Subcutaneous abdominal adipose tissue (tissue), 5 donors: ENCODE measurements at regions not wholly inside any gene's neighbourhood (a gene's known extent, or its start where the extent isn't known, plus 50 kb on each side); places are given as distances from the start of the nearest gene placed in this dataset.

Experiments
- H3K27ac ChIP-seq: one replicate; pipeline ENCODE4 v1.7.0; 2013; ENCODE audit warnings: low read depth, mild to moderate bottlenecking, inconsistent platforms, low read length, moderate library complexity
- H3K27me3 ChIP-seq, 5 donors: one replicate each; pipeline ENCODE4 v1.7.0; 2013; ENCODE audit warnings: low read length in 5 of 5, inconsistent platforms in 1 of 5; ENCODE audit not compliant: control insufficient read depth in 5 of 5, insufficient read depth in 4 of 5
- H3K36me3 ChIP-seq, 5 donors: one replicate each; pipeline ENCODE4 v1.7.0; 2013; ENCODE audit warnings: low read length in 5 of 5; ENCODE audit not compliant: control insufficient read depth in 5 of 5, insufficient read depth in 5 of 5
- H3K4me1 ChIP-seq, 5 donors: one replicate each; pipeline ENCODE4 v1.7.0; 2013; ENCODE audit warnings: low read length in 5 of 5, mild to moderate bottlenecking in 3 of 5, moderate library complexity in 1 of 5; ENCODE audit not compliant: control insufficient read depth in 5 of 5, insufficient read depth in 5 of 5
- H3K4me3 ChIP-seq, 5 donors: one replicate each; pipeline ENCODE4 v1.7.0; 2013; ENCODE audit warnings: low read length in 5 of 5, low read depth in 1 of 5
- H3K9ac ChIP-seq, 5 donors: one replicate each; pipeline ENCODE4 v1.7.0; 2013; ENCODE audit warnings: low read length in 5 of 5, mild to moderate bottlenecking in 4 of 5, moderate library complexity in 3 of 5
- H3K9me3 ChIP-seq, 5 donors: one replicate each; pipeline ENCODE4 v1.7.0; 2013; ENCODE audit warnings: low read length in 5 of 5; ENCODE audit not compliant: control insufficient read depth in 5 of 5
- donor health status: healthy.
- donor health status: healthy.
- donor health status: healthy.
- donor health status: healthy.
- donor health status: healthy.

GRCh38 chr16:66277311-66278070 lies 89.0 kb upstream of the CDH5 start:
- Histone ChIP-seq H3K9me3 (peaks cover 0 to 3% (median 0%) of the 10 kb centered on the region in 5 donors), H3K27me3 (peaks cover 0 to 8% (median 0%) of the 10 kb centered on the region in 5 donors), H3K27ac (no peak overlapping the region), H3K36me3 (no peaks in the 10 kb centered on the region), H3K9ac (no peak overlapping the region), H3K4me3 (no peak overlapping the region), H3K4me1 (peaks cover 0 to 4% (median 0%) of the 10 kb centered on the region in 5 donors)

GRCh38 chr16:66275775-66276428 lies 90.6 kb upstream of the CDH5 start:
- Histone ChIP-seq H3K27me3 (peaks cover 0 to 12% (median 2%) of the 10 kb centered on the region in 5 donors), H3K9me3 (peaks cover 0 to 3% (median 0%) of the 10 kb centered on the region in 5 donors), H3K27ac (no peak overlapping the region), H3K4me1 (peaks cover 0 to 4% (median 0%) of the 10 kb centered on the region in 5 donors), H3K9ac (no peak overlapping the region), H3K36me3 (no peaks in the 10 kb centered on the region), H3K4me3 (no peak overlapping the region)

DNA sequence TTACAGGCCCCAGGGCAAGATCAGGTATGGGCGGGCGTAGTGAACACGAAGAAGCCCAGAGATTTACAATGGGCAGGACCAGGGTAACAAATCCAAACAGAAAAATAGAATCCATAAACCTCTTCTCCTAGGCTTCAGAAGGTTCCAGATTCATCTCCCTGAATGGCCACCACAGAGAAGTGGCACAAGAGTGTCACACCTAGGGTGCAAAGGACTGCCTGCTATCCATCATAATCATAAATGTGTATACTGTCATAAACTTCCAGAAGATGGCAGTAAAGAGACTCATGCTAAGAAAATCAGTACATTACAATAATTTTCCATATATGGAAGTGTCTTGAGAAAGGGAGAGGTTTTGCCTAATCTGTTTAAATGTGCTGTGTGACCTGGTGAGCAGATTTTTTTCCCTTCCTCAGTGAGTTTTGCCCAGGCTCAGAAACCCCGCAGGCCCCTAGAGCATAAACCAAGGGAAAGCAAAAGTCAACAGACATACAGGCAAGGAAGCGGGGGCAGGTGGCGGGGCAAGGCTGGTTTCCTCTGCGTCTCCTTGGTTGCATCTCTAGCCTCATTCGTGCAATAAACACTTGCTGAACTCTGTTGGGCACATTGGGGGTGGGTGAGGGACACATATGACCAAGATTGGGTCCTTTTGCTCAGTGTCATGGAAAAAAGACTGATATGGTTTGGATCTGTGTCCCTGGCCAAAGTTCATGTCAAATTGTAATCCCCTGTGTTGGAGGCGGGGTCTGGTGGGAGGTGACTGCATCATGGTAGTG lies 92.0 kb upstream of the CDH5 start:
- H3K4me3 ChIP-seq = no peak overlapping the region
- no peaks in the 10 kb centered on the region for H3K36me3 ChIP-seq
- no peak overlapping the region for H3K9ac ChIP-seq
- H3K4me1 ChIP-seq = peaks cover 0 to 11% (median 7%) of the 10 kb centered on the region in 5 donors
- peaks cover 0 to 2% (median 0%) of the 10 kb centered on the region in 5 donors for H3K9me3 ChIP-seq
- H3K27ac ChIP-seq = no peak overlapping the region
- peaks cover 0 to 15% (median 6%) of the 10 kb centered on the region in 5 donors for H3K27me3 ChIP-seq

DNA sequence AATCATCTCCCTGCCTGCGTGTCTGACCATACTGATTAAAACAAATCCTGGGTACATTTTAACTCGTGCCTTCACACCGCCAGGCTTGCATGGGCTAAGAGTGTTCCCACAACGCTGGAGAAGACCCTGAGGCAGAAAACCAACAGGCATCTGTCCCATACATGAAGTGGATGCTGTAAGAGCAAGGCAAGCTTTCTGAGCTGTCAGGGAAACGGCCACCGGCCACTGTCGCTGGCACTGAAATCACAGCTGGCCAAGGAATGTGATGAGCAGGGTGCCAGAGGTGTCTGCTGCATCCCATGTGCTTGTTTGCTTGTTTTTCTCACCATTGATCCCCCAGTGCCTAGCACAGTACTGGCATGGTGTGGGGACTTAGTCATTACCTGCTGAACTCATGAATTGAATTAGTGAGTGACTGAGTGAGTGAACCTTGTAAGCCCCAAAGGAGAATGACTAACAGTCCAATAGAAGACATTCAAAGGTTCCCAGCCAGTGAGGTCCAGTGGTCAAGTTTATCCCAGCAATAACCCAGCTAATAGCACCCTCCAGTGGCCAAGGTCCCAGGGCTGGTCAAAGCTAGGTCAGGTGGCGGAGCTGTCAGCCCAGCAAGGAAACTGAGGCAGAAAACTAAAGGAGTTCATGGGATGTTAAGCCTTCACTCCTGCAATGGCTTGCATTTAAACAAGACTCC lies 92.7 kb upstream of the CDH5 start:
- Histone ChIP-seq H3K4me3 (no peak overlapping the region), H3K9ac (no peak overlapping the region), H3K4me1 (peaks cover 0 to 11% (median 7%) of the 10 kb centered on the region in 5 donors), H3K36me3 (no peaks in the 10 kb centered on the region), H3K9me3 (no peaks in the 10 kb centered on the region), H3K27me3 (peaks cover 0 to 15% (median 6%) of the 10 kb centered on the region in 5 donors), H3K27ac (no peak overlapping the region)

DNA sequence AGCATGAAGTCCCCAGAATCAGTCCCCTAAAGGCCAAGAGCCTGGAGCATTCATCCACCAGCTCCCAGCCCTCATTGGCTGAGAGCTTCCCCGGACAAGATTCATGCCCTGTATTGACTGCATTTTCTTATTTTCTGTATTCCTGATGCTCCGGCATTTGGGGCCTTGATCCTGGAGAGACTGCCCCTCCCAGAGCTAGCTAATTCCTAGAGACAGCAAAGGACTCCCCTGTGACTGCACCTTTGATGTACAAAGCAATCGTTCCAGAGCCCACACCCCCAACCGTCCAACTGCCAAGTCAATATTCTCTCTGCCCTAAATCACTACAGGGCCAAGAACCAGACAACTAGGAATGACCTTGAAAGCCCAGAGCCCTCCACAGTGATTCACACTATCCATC lies 93.4 kb upstream of the CDH5 start:
- H3K27ac ChIP-seq = no peak overlapping the region
- peaks cover 0 to 11% (median 7%) of the 10 kb centered on the region in 5 donors for H3K4me1 ChIP-seq
- H3K9me3 ChIP-seq = no peaks in the 10 kb centered on the region
- H3K27me3 ChIP-seq = peaks cover 0 to 11% (median 3%) of the 10 kb centered on the region in 5 donors
- no peak overlapping the region for H3K9ac ChIP-seq
- H3K4me3 ChIP-seq = no peak overlapping the region
- no peaks in the 10 kb centered on the region for H3K36me3 ChIP-seq

GRCh38 chr16:66272461-66272860 lies 94.0 kb upstream of the CDH5 start:
- H3K36me3 ChIP-seq = no peaks in the 10 kb centered on the region
- H3K4me3 ChIP-seq = no peak overlapping the region
- H3K9ac ChIP-seq = no peak overlapping the region
- H3K9me3 ChIP-seq = no peaks in the 10 kb centered on the region
- H3K4me1 ChIP-seq = peaks cover 0 to 11% (median 7%) of the 10 kb centered on the region in 5 donors
- H3K27me3 ChIP-seq = peaks cover 0 to 11% (median 3%) of the 10 kb centered on the region in 5 donors
- no peak overlapping the region for H3K27ac ChIP-seq

GRCh38 chr16:66271074-66272060 lies 95.1 kb upstream of the CDH5 start:
- H3K27me3 ChIP-seq = peaks cover 0 to 18% (median 7%) of the 10 kb centered on the region in 5 donors
- H3K4me1 ChIP-seq = peaks cover 0 to 21% (median 16%) of the 10 kb centered on the region in 5 donors
- H3K9me3 ChIP-seq = no peaks in the 10 kb centered on the region
- H3K36me3 ChIP-seq = no peaks in the 10 kb centered on the region
- no peak overlapping the region for H3K9ac ChIP-seq
- H3K4me3 ChIP-seq = no peak overlapping the region
- no peak overlapping the region for H3K27ac ChIP-seq

DNA sequence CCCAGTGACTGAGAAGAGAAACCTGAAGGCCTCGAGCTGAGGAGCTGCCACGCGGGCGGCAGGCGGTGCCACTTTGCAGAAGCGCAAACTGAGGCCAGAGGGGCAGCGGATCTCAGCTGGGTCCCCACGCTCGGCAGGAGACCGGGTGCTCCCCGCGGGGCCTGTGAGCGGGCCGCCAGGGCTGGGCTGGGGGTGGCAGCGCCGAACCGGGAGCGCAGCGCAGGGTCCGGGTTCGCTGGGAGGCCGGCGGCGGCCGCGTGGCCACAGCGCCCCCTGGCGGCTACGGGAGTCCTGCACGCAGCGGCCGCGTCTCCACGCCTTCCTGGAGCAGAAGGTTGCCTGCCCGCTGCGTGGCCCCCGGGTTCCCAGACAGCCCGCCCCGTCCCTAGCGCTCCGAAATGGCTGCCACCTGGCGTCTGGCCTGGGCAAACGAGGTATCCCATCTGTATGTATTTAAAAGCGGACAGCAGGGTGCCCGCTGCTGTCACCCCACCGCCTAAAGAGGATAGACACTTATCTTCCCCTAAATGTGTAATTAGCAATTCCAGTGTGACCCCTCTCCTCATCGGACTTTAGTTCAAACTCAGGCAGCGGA lies 96.1 kb upstream of the CDH5 start:
- Histone ChIP-seq H3K9ac (no peak overlapping the region), H3K36me3 (no peaks in the 10 kb centered on the region), H3K4me1 (peaks cover 0 to 26% (median 19%) of the 10 kb centered on the region in 5 donors), H3K4me3 (peak overlapping the region in 3 of 5 donors; percentile 27 to 57 (median 38)), H3K27ac (no peak overlapping the region), H3K9me3 (no peaks in the 10 kb centered on the region), H3K27me3 (peaks cover under 1 to 18% (median 7%) of the 10 kb centered on the region in 5 donors)
